Type B pancreatic cell (in vitro differentiated cells): ENCODE measurements at regions not wholly inside any gene's neighbourhood (a gene's known extent, or its start where the extent isn't known, plus 50 kb on each side); places are given as distances from the start of the nearest gene placed in this dataset.

Source experiments
- DNase-seq: peaks from one replicate; pipeline ENCODE4 v3.0.0; 2021; ENCODE audit warnings: mixed read lengths; ENCODE audit not compliant: unreplicated experiment; ENCODE audit errors: extremely low spot score
- H3K27ac Mint-ChIP-seq: 2 replicates; pipeline ENCODE4 v1.8.0; 2021; ENCODE audit warnings: mild to moderate bottlenecking, mixed read lengths
- H3K27me3 Mint-ChIP-seq: 2 replicates; pipeline ENCODE4 v1.8.0; 2021; ENCODE audit warnings: mixed read lengths
- H3K36me3 Mint-ChIP-seq: 2 replicates; pipeline ENCODE4 v1.8.0; 2021; ENCODE audit warnings: mixed read lengths
- H3K4me1 Mint-ChIP-seq: one replicate; pipeline ENCODE4 v1.8.0; 2021; ENCODE audit warnings: mixed read lengths; ENCODE audit not compliant: unreplicated experiment
- H3K4me3 Mint-ChIP-seq: 2 replicates; pipeline ENCODE4 v1.8.0; 2021; ENCODE audit warnings: mild to moderate bottlenecking, mixed read lengths
- H3K9me3 Mint-ChIP-seq: 2 replicates; pipeline ENCODE4 v1.8.0; 2021; ENCODE audit warnings: mixed read lengths
- CTCF ChIP-seq: fragments of 200-600 bp; sonication (generic); conservative IDR thresholded peaks from 2 replicates; pipeline ENCODE4 v1.5.0; 2021; ENCODE audit warnings: antibody characterized with exemption, mild to moderate bottlenecking

GRCh38 chr15:45428491-45428890 lies 50.1 kb upstream of the GATM start:
- H3K27me3 Mint-ChIP-seq, result peaks cover 23% of the 10 kb centered on the region
- peaks cover 4% of the 10 kb centered on the region for H3K4me1 Mint-ChIP-seq
- TF ChIP-seq CTCF, result no peak
- H3K27ac Mint-ChIP-seq, result peak overlapping the region; percentile 5
- H3K36me3 Mint-ChIP-seq, result no peaks in the 10 kb centered on the region
- no peaks in the 10 kb centered on the region for H3K9me3 Mint-ChIP-seq
- H3K4me3 Mint-ChIP-seq, result no peak overlapping the region
- no peak for DNase-seq
